GM12891 (cell line): ENCODE measurements at regions not wholly inside any gene's neighbourhood (a gene's known extent, or its start where the extent isn't known, plus 50 kb on each side); places are given as distances from the start of the nearest gene placed in this dataset.
A peak's percentile ranks its signal among the peaks of the same experiment; 100 is the strongest.

Source experiments
- DNase-seq: peaks from one replicate; pipeline ENCODE4 v3.0.0; 2011; ENCODE audit warnings: low spot score; ENCODE audit not compliant: insufficient read length
- FAIRE-seq: peaks from 2 replicates; lab custom pipeline; 2011; peaks lifted over from hg19 to GRCh38; lab: Jason Lieb, UNC
- PAX5 ChIP-seq: IDR thresholded peaks from 2 replicates; pipeline ENCODE4 v1.6.1; 2011; ENCODE audit warnings: low read length, moderate library complexity, mild to moderate bottlenecking; ENCODE audit not compliant: insufficient read depth, severe bottlenecking
- POLR2A ChIP-seq: IDR thresholded peaks from 2 replicates; pipeline ENCODE4 v1.6.1; 2011; ENCODE audit warnings: low read depth, low read length, control low read depth
- POLR2AphosphoS5 ChIP-seq: IDR thresholded peaks from 2 replicates; pipeline ENCODE4 v1.6.1; 2011; ENCODE audit warnings: low read depth, low read length, control low read depth
- POU2F2 ChIP-seq: IDR thresholded peaks from 2 replicates; pipeline ENCODE4 v1.6.1; 2011; ENCODE audit warnings: low read depth, mild to moderate bottlenecking, control low read depth, low read length, moderate library complexity
- SPI1 ChIP-seq: IDR thresholded peaks from 2 replicates; pipeline ENCODE4 v1.6.1; 2011; ENCODE audit warnings: low read depth, low read length, control low read depth
- TAF1 ChIP-seq: IDR thresholded peaks from 2 replicates; pipeline ENCODE4 v1.6.1; 2011; ENCODE audit warnings: low read depth, low read length, control low read depth

GRCh38 chr4:101730291-101731117 is 60.0 kb upstream of the BANK1 start:
- no peak for TF ChIP-seq SPI1
- no peak for TF ChIP-seq PAX5
- no peak for TF ChIP-seq POLR2A
- TF ChIP-seq TAF1: no peak
- no peak for TF ChIP-seq POLR2AphosphoS5
- no peak for TF ChIP-seq POU2F2
- FAIRE-seq (peak; percentile 90), DNase-seq (peak; percentile 8)

- DNase-seq (no peak), FAIRE-seq (no peak)
Measured at GRCh38 chr4:101727238-101727637, 63.3 kb upstream of the BANK1 start.

GRCh38 chr4:101724093-101724492 is 66.4 kb upstream of the BANK1 start:
- DNase-seq: no peak
- no peak for TF ChIP-seq SPI1
- TF ChIP-seq TAF1: no peak
- no peak for TF ChIP-seq POLR2A
- no peak for TF ChIP-seq PAX5
- TF ChIP-seq POLR2AphosphoS5: no peak
- no peak for TF ChIP-seq POU2F2
- FAIRE-seq: peak; percentile 48

More at GRCh38 chr4:101727238-101727637, 63.3 kb upstream of the BANK1 start:
- no peak for TF ChIP-seq TAF1
- TF ChIP-seq POLR2A: no peak
- no peak for TF ChIP-seq SPI1

- no peak for FAIRE-seq
Measured at GRCh38 chr4:101718810-101719209, 71.7 kb upstream of the BANK1 start.

GRCh38 chr4:101711590-101712260 is 78.8 kb upstream of the BANK1 start:
- DNase-seq (no peak), FAIRE-seq (no peak)
- no peak for TF ChIP-seq POU2F2
- no peak for TF ChIP-seq SPI1
- no peak for TF ChIP-seq PAX5
- no peak for TF ChIP-seq TAF1
- TF ChIP-seq POLR2A: no peak

More at GRCh38 chr4:101718810-101719209, 71.7 kb upstream of the BANK1 start:
- DNase-seq: no peak
- TF ChIP-seq TAF1: no peak
- no peak for TF ChIP-seq PAX5
- no peak for TF ChIP-seq POU2F2

- no peak for TF ChIP-seq POLR2AphosphoS5
- TF ChIP-seq TAF1: no peak
- no peak for TF ChIP-seq POU2F2
- no peak for TF ChIP-seq SPI1
- TF ChIP-seq POLR2A: no peak
- TF ChIP-seq PAX5: no peak
- no peak for FAIRE-seq
Measured at GRCh38 chr4:101710806-101711205, 79.7 kb upstream of the BANK1 start.

GRCh38 chr4:101708293-101709039 is 82.1 kb upstream of the BANK1 start:
- FAIRE-seq (no peak), DNase-seq (no peak)
- TF ChIP-seq SPI1: no peak
- no peak for TF ChIP-seq TAF1
- TF ChIP-seq POLR2A: no peak
- TF ChIP-seq POU2F2: no peak
- no peak for TF ChIP-seq POLR2AphosphoS5
- no peak for TF ChIP-seq PAX5

More at GRCh38 chr4:101710806-101711205, 79.7 kb upstream of the BANK1 start:
- no peak for DNase-seq

GRCh38 chr4:101707596-101707995 is 82.9 kb upstream of the BANK1 start:
- no peak for FAIRE-seq
- no peak for TF ChIP-seq POLR2AphosphoS5
- no peak for TF ChIP-seq POLR2A
- no peak for TF ChIP-seq POU2F2
- no peak for TF ChIP-seq TAF1
- no peak for TF ChIP-seq PAX5
- no peak for TF ChIP-seq SPI1

GRCh38 chr4:101706535-101707057 is 83.9 kb upstream of the BANK1 start:
- TF ChIP-seq POU2F2 (no peak), POLR2AphosphoS5 (no peak), TAF1 (no peak), PAX5 (no peak), SPI1 (no peak), POLR2A (no peak)
- FAIRE-seq (no peak), DNase-seq (no peak)

More at GRCh38 chr4:101707596-101707995, 82.9 kb upstream of the BANK1 start:
- no peak for DNase-seq

GRCh38 chr4:101701551-101701950 is 89.0 kb upstream of the BANK1 start:
- FAIRE-seq: no peak

More at GRCh38 chr4:101701551-101701950, 89.0 kb upstream of the BANK1 start:
- no peak for TF ChIP-seq POU2F2
- no peak for TF ChIP-seq TAF1
- TF ChIP-seq POLR2AphosphoS5: no peak
- TF ChIP-seq PAX5: no peak
- TF ChIP-seq SPI1: no peak
- TF ChIP-seq POLR2A: no peak
- no peak for DNase-seq
